Stimulated activated CD8-positive, alpha-beta memory T cell treated with anti-CD3 and anti-CD28 coated beads, Interleukin-4, amount 100 ng/mL, for 48 hours (primary cell): ENCODE measurements at regions not wholly inside any gene's neighbourhood (a gene's known extent, or its start where the extent isn't known, plus 50 kb on each side); places are given as distances from the start of the nearest gene placed in this dataset.

Experiments
- DNase-seq: peaks from one replicate; pipeline ENCODE4 v3.0.0-alpha.2; 2020

DNA sequence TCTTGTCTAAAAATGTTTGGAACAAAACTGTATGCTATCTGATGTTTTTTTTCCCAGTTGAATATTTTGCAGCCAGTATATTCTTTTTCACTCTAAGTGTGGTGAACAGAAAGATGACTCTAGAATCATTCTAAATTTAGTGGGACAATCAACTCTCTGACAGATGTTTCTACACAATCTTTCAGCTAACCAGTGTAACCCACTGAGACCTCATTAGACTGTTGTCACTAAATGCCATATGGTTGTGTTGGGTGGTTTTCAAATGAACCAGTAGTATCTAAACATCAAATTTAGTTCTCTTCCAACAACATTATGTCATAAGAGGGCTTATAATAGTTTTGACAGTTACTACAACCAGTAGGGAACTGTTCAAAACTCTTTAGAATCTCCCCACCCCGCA, 129.6 kb upstream of the PRLR start:
- DNase-seq, result no peak

DNA sequence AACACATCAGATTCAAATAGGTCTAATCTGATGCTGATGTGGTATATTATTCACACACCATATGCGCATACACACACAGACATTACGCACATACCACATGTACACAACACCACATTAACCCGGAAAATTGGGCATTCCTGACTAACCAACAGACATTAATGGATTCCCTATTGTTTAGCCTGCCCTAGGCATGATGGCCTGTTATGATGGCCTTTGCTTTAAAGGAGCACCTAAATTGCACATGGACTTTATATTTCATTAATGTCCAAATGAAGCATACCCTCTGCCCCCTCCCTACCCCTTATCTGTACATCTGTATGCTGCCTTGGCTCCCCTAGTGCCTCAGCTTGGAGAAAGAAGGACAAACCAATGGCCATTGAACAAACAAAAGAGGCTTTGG, 127.7 kb upstream of the PRLR start:
- DNase-seq, result no peak

DNA sequence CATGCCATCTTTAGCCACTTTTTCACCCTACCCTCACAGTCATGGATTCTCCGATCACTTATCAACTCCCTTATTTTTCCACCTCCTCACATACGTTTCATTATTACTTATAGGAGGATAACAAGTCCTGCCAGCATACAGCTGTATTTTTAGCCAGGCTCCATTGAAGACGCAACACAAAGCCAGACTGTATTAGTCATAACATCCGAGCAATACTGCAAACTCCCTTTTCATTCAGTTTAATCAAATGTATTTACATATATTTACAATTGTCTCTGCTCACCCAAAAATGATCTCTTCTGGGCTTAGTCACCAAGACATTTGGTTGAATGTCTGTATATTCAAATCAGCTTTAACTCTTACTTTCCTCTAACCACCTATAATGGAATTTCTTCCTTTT, 126.4 kb upstream of the PRLR start:
- no peak for DNase-seq

DNA sequence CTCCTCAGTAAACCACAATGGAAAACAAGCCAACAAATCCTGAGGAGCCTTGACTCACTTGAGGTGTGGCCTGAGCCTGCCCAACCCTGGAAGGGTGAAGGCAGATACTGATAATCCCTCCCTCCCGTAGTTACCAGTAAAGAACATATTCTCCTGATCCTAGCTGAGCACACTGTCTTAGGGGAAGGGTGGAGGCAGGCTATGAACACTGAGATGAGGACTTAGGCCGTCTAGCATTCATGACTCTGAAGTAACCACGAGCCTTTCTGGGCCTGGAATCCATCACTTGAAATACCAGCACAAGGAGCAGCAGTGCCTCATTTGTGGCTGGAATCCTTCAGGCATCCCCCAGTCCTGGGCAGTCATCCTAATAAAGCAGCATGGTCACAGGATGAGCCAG, 124.5 kb upstream of the PRLR start:
- no peak for DNase-seq

DNA sequence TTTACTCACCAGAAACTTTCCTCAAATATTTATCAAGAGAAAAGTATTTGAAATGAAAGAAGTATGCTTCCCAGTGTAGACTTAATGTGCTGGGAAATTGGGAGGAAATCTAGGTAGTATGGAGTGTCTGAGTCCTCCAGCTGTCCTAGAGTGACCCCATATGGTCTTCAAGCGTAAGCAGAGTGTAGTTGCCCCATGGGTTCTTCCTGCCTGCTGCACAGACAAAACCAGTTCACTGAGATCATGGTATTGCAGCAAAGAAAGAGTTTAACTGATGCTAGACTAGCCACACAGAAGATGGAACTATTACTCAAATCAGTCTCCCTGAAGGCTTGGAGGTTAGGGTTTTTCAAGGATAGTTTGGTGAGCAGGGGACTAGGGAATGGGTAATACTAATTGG, 114.9 kb upstream of the PRLR start:
- no peak for DNase-seq

DNA sequence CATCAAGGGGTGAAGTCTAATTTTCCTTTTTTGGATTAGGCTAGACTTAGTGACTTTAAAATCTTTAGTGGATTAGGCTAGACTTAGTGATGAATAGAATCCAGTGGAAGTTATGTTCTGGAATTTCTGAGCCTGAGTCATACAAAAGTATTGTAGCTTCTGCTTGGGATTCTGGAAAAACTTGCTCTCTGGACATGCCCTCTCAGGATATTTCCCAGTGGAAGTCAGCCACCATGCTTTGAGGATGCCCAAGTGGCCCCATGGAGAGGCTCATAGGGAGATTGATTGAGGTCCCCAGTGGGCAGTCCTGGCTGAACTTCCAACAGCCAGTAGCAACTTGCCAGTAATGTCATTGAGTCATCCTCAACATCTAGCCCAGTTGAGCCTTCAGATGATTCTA, 112.4 kb upstream of the PRLR start:
- no peak for DNase-seq

DNA sequence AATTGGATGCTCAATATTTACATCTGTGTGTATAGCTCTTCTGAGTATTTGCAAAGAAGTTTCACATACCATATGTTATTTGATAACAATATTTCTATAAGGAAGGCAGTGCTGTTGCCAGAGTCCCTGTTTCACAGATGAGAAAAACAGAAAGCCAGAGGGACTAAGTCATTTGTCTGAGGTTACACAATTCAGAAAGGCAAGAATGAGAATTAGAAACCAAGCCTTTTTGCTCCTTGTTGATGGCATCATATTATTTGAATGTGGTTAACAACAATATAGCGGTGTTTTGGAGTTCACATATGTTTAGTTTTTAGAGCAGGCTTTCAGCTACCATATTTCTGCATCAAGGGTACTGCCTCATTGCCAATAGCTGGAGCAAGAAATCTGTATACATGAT, 110.9 kb upstream of the PRLR start:
- no peak for DNase-seq

DNA sequence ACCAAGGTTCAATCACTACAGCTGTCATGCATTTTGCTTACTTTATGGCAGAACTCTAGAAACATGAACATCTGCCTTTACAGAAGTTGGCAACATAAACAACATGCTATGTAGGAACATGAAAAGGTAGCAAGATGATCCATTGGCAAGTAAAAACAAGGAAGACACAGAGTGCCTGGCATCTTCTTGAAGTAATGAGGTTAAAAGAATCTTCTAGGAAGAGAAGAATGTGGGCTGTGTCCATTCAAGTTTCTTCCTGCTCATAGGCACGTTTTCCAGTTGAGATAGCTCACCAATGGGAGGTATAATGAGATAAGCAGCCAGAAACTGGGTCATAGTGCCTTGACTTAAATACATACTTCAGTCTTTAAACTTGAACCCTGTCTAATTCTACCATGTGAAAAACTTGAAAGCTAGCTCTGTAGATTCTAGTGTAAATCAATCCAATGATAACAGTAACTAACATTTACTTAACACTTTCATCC, 109.4 kb upstream of the PRLR start:
- DNase-seq, result no peak

DNA sequence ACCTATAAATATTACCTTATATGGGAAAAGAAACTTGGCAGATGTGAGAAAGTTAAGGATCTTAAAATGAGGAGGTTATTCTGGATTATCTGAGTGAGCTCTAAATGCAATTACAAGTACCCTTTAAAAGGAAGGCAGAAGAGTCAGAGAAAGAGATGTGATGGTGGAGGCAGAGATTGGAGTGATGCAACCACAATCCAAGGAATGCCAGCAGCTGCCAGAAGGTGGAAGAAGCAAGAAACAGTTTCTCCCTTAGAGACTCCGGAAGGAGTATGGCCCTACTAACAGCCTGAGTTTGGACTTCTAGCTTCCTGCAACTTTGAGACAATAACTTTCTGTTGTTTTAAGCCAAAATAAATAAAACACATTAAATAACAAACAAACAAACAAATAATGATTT, 108.7 kb upstream of the PRLR start:
- no peak for DNase-seq

DNA sequence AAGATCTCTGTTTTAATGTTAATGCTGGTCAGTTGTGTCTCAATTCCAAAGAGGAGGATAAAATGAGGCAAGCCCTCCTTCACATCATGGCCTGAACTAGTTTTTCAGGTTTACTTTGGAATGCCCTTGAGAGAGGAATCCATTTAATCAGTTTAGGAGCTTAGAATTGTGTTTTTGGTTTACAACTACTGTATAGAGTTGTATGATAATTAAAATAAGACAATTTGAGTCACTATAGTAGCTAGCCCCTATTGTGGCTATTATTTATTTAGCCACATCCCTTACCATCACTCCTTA, 107.8 kb upstream of the PRLR start:
- DNase-seq, result no peak

DNA sequence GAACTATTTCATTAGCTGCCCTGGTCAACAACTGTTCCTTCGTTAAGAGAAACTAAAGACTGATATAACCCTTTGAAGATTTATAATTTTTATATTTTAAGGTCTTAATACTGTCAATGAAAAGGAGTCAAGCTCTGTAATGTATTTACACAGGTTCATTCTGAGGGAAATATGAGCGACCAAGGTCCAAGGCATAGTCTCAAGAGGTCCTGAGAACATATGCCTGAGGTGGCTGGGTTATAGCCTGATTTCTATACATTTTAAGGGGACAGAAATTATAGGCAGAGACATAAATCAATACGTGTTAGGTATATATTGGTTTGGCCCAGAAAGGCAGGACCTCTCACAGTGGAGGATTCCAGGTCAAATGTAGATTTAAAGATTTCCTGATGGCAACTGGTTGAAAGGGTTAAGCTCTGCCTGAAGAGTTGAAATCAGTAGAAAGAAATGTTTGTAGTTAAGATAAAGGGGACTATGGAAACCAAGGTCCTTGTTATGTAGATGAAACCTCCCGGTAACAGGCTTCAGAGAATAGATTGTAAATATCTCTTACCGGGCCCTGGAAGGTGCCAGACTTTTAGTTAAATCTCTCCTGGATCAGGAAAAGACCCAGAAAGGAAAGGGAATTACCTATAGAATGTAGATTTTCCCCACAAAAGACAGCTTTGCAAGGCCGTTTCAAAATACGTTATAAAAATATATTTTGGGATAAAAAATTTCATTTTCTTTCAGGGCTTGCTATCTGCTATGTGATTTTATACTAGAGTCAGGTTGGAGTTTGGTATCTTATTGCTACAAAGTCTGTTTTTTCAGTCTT, 107.3 kb upstream of the PRLR start:
- DNase-seq, result no peak

DNA sequence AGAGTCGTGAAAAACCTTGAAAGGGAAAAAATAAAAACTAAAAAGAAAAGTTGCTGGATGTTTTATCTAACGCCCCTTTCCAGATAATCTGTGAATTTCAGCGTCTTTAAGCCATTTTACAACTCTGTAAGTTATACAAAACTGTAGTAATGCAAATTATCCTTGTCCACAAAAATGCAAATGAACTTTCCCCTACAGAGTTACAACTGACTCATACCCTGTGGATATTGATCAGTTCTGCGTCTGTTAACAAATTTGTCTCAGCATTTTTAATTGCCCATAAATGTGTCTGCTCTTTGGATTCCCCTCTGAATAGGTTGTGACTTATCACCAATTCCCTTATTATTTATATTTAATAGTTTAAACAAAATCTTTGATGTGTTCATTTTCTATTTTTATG, 105.9 kb upstream of the PRLR start:
- no peak for DNase-seq

DNA sequence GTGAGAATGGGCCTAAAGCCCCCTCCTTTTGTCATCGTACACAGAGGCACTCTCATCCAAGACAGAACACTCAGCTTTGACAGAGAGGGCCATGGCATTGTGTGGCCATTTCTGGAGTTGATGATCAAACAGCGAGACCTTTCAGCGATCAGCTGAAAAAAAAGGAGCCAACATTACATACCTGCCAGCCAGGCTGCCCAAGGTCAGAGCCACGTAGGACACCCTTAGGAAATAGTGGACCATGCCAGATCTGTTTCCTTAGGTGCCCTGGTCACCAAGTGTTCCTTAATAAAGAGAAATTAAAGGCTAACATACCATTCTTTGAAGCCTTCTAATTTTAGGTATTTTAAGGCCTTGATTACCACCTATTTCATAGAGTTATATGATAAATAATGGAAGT, 105.5 kb upstream of the PRLR start:
- no peak for DNase-seq

DNA sequence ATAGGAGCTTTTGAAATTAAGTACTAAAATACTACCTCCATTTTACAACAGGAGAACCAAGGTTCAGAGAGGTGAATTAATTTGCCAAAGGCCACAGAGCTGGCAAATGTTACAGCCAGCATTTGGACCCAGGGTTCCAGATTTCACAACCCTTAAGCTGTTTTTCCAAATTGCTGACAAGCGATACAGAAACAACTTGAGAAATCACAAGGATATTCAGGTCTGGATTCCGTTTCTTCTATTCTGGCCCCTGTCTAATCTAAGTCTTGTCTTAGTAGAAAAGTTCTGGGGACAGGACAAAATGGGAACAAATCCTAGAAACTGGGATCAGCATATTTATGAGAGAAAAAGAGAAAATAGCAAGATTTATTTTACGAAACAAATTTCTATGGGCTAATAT, 103.1 kb upstream of the PRLR start:
- no peak for DNase-seq

DNA sequence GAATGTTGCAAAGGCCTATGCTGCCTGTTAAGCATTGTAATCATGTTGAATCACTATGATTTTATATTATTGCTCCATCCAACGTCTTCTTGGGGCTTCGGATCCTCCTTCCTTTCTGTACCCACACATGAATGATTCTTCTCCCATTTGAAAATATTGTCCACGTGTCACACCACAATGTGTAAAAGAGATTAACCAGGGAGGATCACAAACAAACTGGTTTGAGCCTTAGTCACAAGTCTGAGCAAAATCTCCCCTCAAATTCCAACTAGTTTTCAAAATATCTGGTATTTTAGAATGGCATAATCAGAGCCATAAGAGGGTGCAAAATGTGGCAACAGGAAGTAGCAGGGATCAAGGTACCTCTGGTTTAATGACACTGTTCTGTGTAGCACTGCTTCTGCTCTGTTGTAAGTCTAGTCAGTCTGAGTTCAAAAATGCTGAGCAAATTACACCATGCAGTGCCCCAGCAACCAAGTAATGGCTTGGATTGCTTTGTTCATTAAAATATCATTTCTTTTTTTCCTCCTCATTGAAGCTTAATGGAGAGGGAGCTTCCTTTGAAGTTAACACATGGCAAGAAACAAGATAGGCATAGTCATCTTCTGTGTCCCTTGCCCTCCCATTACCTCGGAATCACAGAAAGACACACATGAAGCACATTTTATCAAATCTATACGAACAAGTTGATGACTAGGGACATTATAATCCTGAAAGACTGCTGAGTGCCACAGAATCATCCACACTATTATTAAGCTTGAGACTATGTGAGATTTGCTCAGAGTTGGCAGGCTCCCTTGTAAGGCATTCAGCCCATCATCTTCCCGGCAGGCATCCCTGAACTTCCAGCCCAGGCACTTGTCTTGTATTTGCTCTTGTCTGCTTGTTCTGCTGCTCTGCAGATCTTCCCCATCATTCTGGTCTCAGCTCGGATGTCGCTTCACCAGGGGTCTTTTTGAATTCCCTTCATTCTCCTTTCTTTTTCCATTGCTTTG, 102.0 kb upstream of the PRLR start:
- DNase-seq, result no peak

DNA sequence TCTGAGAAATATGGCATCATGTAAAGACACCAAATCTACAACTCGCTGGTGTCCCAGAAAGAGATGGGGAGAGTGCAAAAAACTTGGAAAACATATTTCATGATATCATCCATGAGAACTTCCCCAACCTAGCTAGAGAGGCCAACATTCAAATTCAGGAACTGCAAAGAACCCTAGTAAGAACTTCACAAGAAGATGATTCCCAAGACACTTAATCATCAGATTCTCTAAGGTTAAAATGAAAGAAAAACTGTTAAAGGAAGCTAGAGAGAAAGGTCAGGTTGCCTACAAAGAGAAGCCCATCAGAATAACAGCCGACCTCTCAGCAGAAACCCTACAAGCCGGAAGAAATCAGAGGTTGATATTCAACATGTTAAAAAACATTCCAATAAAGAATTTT, 95.5 kb upstream of the PRLR start:
- no peak for DNase-seq

DNA sequence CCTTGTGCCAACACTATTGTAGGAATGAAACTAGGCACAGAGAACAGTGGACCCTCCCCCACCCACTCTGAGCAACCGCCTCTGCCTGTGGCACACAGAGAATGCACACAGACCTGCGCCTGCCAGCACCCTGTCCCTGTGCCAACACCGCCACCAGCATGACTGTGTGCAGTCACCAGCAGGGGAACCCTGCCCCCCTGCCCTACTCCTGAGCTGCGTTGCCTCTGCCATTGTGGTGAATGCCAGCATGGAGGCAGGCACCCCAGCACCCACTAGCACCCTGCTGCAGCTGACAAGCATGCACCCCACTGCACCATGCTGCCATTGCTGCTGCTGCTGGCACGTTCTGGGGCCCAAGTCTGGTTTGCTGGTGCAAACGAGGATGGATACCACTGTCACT, 94.4 kb upstream of the PRLR start:
- no peak for DNase-seq

DNA sequence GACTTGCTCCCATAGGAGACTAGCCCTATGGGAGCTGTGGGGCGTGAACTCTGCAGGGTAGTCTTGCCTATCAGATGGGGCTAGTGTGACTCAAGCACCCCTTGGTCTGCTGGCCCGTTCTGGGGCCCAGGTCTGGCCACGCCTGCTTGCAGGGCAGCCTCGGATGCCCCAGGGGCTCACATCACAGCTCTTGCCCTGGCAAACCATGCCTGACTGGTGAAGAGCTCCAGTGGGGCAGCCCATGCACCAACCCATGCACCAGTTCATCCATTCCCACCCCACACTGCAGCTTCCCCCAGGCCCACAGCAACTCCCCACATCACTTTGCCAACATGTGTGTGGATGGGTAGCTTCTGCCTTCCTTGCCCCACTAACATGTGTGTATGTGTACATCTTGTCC, 93.9 kb upstream of the PRLR start:
- no peak for DNase-seq

DNA sequence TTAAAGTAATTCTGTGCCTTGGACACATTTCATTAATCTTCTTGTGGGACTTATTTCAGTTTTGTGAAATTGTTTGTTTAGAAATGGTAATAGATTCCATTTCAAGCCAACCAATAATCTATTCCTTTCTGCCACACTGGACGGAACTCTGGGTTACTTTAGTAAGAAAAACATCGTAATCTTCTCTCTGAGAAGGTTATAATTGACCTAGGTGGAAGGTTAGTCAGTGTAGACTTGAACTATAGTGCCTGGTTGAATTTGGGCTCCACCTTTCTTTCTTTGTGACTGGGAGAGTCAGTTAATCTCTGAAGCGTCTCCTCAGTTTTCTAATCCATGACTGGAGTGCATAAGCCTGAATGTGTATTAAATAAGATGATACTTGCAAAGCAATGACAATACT, 89.7 kb upstream of the PRLR start:
- DNase-seq, result no peak

DNA sequence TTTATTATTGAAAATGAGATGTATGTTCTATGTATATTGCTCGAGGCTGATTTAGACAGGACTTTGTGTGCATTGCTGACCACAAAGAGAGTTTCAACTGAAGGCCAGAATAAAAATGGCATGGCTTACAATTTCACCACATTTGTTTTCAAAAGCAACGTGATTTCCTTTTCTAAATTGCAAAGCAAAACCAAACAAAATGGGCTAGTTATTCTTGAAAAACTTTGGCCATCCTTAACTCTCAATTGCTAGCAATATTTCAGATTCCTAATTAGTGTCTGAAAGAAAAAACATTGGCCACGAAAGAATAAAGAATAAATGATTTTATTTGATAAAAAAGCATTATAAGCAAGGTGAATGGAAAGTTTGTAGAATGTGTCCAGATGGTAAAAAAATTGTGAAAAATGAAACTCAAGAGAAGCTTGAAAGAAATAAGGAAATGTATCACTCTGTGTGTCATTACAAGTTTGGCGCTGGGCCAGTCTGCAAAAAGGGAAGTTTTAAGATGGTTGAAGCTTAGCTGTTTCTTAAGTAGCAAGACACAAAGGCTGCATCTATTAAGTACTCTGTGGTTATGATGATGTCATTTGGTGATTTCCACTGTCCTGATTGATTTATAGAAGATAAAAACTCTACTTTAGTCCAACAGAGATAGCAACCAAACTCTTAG, 89.2 kb upstream of the PRLR start:
- peak; percentile 81 for DNase-seq

DNA sequence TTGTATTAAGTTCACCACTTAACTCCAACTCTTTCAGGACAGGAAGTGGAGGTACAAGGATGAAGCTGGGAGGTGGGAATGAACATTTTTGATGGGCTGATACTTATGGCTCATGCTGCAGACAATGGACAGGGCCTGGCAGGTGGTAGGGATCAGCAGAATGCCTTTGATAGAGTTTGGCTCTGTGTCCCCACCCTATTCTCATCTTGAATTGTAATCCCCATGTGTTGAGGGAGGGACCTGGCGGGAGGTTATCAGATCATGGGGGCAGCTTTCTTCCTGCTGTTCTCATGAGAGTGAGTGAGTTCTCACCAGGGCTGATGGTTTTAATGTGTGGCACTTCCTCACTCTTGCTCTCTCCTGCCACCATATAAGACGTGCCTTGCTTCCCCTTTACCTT, 87.3 kb upstream of the PRLR start:
- DNase-seq, result no peak

DNA sequence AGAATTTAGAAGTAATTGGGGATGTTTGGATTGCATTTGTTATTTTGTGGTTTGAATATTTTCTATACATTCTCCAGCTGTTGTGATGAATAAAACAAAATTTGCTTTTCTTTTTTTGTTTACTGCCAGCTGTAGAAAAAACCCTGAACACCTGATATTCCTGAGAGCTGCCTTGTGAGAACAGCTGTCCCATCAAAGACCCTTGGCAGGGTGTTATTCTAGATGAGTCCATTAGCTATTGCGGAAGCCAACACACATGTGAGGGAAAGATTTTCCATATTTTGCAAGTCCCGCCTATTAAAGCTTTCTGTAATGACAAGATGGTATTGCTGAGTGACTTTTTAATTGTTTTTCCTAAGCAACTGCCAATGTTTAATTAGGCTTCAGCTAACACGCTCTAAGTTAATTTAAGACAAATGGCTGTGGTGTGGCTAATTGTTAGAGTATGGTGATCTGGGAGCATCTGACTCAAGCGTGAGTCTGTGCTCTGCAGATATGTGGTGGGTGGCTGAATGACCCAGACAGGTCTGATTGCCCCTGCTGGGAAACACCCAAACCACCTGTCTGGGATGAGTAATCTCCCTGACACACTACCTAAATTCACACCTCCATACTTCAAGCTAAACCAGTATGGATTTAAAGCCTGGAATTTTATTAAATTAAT, 86.5 kb upstream of the PRLR start:
- peak; percentile 31 for DNase-seq

DNA sequence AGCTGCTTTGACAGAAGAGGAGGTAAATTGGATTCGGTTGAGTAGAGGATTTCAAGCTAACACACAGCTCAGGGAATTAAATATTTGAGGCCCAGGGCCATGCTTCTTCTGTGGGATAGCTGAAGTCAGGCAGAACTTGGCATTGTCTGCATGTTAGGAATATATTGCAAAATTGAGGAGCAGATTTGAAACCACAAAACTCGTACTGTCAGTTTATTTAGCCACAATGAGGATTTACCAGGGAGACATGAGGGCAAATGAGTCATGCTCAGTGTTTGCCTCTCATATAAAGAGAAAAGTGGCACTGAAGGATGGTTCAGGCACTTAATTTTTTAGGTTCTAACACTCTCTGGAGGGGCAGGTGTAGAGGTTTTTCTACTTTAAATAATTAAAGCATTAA, 83.0 kb upstream of the PRLR start:
- DNase-seq, result no peak
